ENCODE measurements at regions not wholly inside any gene's neighbourhood (a gene's known extent, or its start where the extent isn't known, plus 50 kb on each side); places are given as distances from the start of the nearest gene placed in this dataset.

GRCh38 chr9:117549444-117549843 is 134.6 kb upstream of the ASTN2 start:
- DNase-seq (ENCODE audit: low read depth in 4 of 4, low spot score in 2 of 4): no peak

GRCh38 chr9:117548556-117548955 is 133.7 kb upstream of the ASTN2 start:
- no peak for DNase-seq (ENCODE audit: low read depth in 4 of 4, low spot score in 2 of 4)

- DNase-seq (ENCODE audit: low read depth in 4 of 4, low spot score in 2 of 4): no peak
These were observed 133.0 kb upstream of the ASTN2 start for GRCh38 chr9:117547904-117548303.

GRCh38 chr9:117546894-117547678 is 132.2 kb upstream of the ASTN2 start:
- no peak for DNase-seq (ENCODE audit: low read depth in 4 of 4, low spot score in 2 of 4)

GRCh38 chr9:117545846-117546245 is 131.0 kb upstream of the ASTN2 start:
- DNase-seq (ENCODE audit: low read depth in 4 of 4, low spot score in 2 of 4): no peak

GRCh38 chr9:117543089-117543488 is 128.2 kb upstream of the ASTN2 start:
- DNase-seq (ENCODE audit: low read depth in 4 of 4, low spot score in 2 of 4): no peak

GRCh38 chr9:117542021-117542420 is 127.2 kb upstream of the ASTN2 start:
- no peak for DNase-seq (ENCODE audit: low read depth in 4 of 4, low spot score in 2 of 4)

GRCh38 chr9:117541181-117541580 is 126.3 kb upstream of the ASTN2 start:
- DNase-seq (ENCODE audit: low read depth in 4 of 4, low spot score in 2 of 4): no peak

GRCh38 chr9:117535973-117536372 is 121.1 kb upstream of the ASTN2 start:
- no peak for DNase-seq (ENCODE audit: low read depth in 4 of 4, low spot score in 2 of 4)

GRCh38 chr9:117535434-117535833 is 120.6 kb upstream of the ASTN2 start:
- no peak for DNase-seq (ENCODE audit: low read depth in 4 of 4, low spot score in 2 of 4)

- DNase-seq (ENCODE audit: low read depth in 4 of 4, low spot score in 2 of 4): no peak
These were observed 113.4 kb upstream of the ASTN2 start for GRCh38 chr9:117528225-117528624.

- DNase-seq (ENCODE audit: low read depth in 4 of 4, low spot score in 2 of 4): no peak
These were observed 111.8 kb upstream of the ASTN2 start for GRCh38 chr9:117526674-117527073.

- DNase-seq (ENCODE audit: low read depth in 4 of 4, low spot score in 2 of 4): no peak
These were observed 108.8 kb upstream of the ASTN2 start for GRCh38 chr9:117523531-117524153.

- DNase-seq (ENCODE audit: low read depth in 4 of 4, low spot score in 2 of 4): no peak
These were observed 106.4 kb upstream of the ASTN2 start for GRCh38 chr9:117521293-117521692.

- DNase-seq (ENCODE audit: low read depth in 4 of 4, low spot score in 2 of 4): no peak
These were observed 102.1 kb upstream of the ASTN2 start for GRCh38 chr9:117516676-117517632.

GRCh38 chr9:117511852-117512481 is 97.1 kb upstream of the ASTN2 start:
- no peak for DNase-seq (ENCODE audit: low read depth in 4 of 4, low spot score in 2 of 4)

GRCh38 chr9:117496307-117496706 is 81.5 kb upstream of the ASTN2 start:
- DNase-seq (ENCODE audit: low read depth in 4 of 4, low spot score in 2 of 4): no peak

- no peak for DNase-seq (ENCODE audit: low read depth in 4 of 4, low spot score in 2 of 4)
These were observed 79.7 kb upstream of the ASTN2 start for GRCh38 chr9:117494401-117495090.

GRCh38 chr9:117492476-117492875 is 77.6 kb upstream of the ASTN2 start:
- no peak for DNase-seq (ENCODE audit: low read depth in 4 of 4, low spot score in 2 of 4)

GRCh38 chr9:117491491-117491890 is 76.6 kb upstream of the ASTN2 start:
- no peak for DNase-seq (ENCODE audit: low read depth in 4 of 4, low spot score in 2 of 4)

Measured in left renal cortex interstitium (tissue), 4 donors.